Progenitor cell of endocrine pancreas (in vitro differentiated cells): ENCODE measurements at regions not wholly inside any gene's neighbourhood (a gene's known extent, or its start where the extent isn't known, plus 50 kb on each side); places are given as distances from the start of the nearest gene placed in this dataset.

Experiments used
- DNase-seq: peaks from one replicate; pipeline ENCODE4 v3.0.0; 2021; ENCODE audit warnings: low spot score; ENCODE audit not compliant: unreplicated experiment
- H3K27ac Mint-ChIP-seq: 2 replicates; pipeline ENCODE4 v1.8.0; 2021; ENCODE audit warnings: mild to moderate bottlenecking, moderate library complexity, mixed read lengths
- H3K27me3 Mint-ChIP-seq: 2 replicates; pipeline ENCODE4 v1.8.0; 2021; ENCODE audit warnings: mixed read lengths
- H3K36me3 Mint-ChIP-seq: 2 replicates; pipeline ENCODE4 v1.8.0; 2022; ENCODE audit warnings: mixed read lengths; ENCODE audit not compliant: insufficient read depth
- H3K4me1 Mint-ChIP-seq: 2 replicates; pipeline ENCODE4 v1.8.0; 2021; ENCODE audit warnings: low read depth, mixed read lengths
- H3K4me3 Mint-ChIP-seq: 2 replicates; pipeline ENCODE4 v1.8.0; 2021; ENCODE audit warnings: low read depth, mild to moderate bottlenecking, moderate library complexity, mixed read lengths
- H3K9me3 Mint-ChIP-seq: 2 replicates; pipeline ENCODE4 v1.8.0; 2021; ENCODE audit warnings: low read depth, mixed read lengths
- CTCF ChIP-seq: fragments of 200-600 bp; sonication (generic); IDR thresholded peaks from one replicate; pipeline ENCODE4 v1.5.0; 2021; ENCODE audit warnings: antibody characterized with exemption, mild to moderate bottlenecking; ENCODE audit not compliant: unreplicated experiment

- no peak overlapping the region for H3K27ac Mint-ChIP-seq
- no peaks in the 10 kb centered on the region for H3K4me1 Mint-ChIP-seq
- no peak for DNase-seq
- no peaks in the 10 kb centered on the region for H3K27me3 Mint-ChIP-seq
- H3K9me3 Mint-ChIP-seq = no peaks in the 10 kb centered on the region
- TF ChIP-seq CTCF = no peak
- no peaks in the 10 kb centered on the region for H3K36me3 Mint-ChIP-seq
- no peak overlapping the region for H3K4me3 Mint-ChIP-seq
Measured at GRCh38 chr4:57640391-57641100, 530.4 kb upstream of the IGFBP7 start.

- Mint-ChIP-seq H3K9me3 (no peaks in the 10 kb centered on the region), H3K4me3 (no peak overlapping the region), H3K27ac (no peak overlapping the region), H3K27me3 (no peaks in the 10 kb centered on the region), H3K36me3 (no peaks in the 10 kb centered on the region), H3K4me1 (no peaks in the 10 kb centered on the region)
- DNase-seq = no peak
- no peak for TF ChIP-seq CTCF
Measured at GRCh38 chr4:57639561-57640382, 529.6 kb upstream of the IGFBP7 start.

GRCh38 chr4:57635910-57636309 is 525.7 kb upstream of the IGFBP7 start:
- no peak for TF ChIP-seq CTCF
- DNase-seq = no peak
- Mint-ChIP-seq H3K4me1 (no peaks in the 10 kb centered on the region), H3K9me3 (no peaks in the 10 kb centered on the region), H3K27me3 (no peaks in the 10 kb centered on the region), H3K27ac (no peak overlapping the region), H3K36me3 (no peaks in the 10 kb centered on the region), H3K4me3 (no peak overlapping the region)

- no peaks in the 10 kb centered on the region for H3K4me1 Mint-ChIP-seq
- DNase-seq = no peak
- TF ChIP-seq CTCF = no peak
- no peaks in the 10 kb centered on the region for H3K27me3 Mint-ChIP-seq
- no peak overlapping the region for H3K27ac Mint-ChIP-seq
- no peak overlapping the region for H3K4me3 Mint-ChIP-seq
- H3K9me3 Mint-ChIP-seq = no peaks in the 10 kb centered on the region
- H3K36me3 Mint-ChIP-seq = no peaks in the 10 kb centered on the region
Measured at GRCh38 chr4:57633212-57633859, 523.2 kb upstream of the IGFBP7 start.

- no peak for TF ChIP-seq CTCF
- no peaks in the 10 kb centered on the region for H3K4me1 Mint-ChIP-seq
- H3K36me3 Mint-ChIP-seq = no peaks in the 10 kb centered on the region
- H3K4me3 Mint-ChIP-seq = no peak overlapping the region
- no peak for DNase-seq
- no peak overlapping the region for H3K27ac Mint-ChIP-seq
- H3K27me3 Mint-ChIP-seq = no peaks in the 10 kb centered on the region
- H3K9me3 Mint-ChIP-seq = no peaks in the 10 kb centered on the region
Measured at GRCh38 chr4:57632564-57632963, 522.4 kb upstream of the IGFBP7 start.
